HFFc6 (cell line): ENCODE measurements at regions not wholly inside any gene's neighbourhood (a gene's known extent, or its start where the extent isn't known, plus 50 kb on each side); places are given as distances from the start of the nearest gene placed in this dataset.

Experiments
- DNase-seq: peaks from one replicate; pipeline ENCODE4 v3.0.0-alpha.2; 2018
- H3K27ac Mint-ChIP-seq: 2 replicates; pipeline ENCODE4 v1.8.0; 2020; ENCODE audit warnings: mild to moderate bottlenecking, mixed read lengths
- H3K27me3 Mint-ChIP-seq: 2 replicates; pipeline ENCODE4 v1.8.0; 2021; ENCODE audit warnings: mild to moderate bottlenecking, moderate library complexity, mixed read lengths; ENCODE audit not compliant: insufficient read depth
- H3K36me3 Mint-ChIP-seq: 2 replicates; pipeline ENCODE4 v1.8.0; 2021; ENCODE audit warnings: low read depth, mixed read lengths
- H3K4me1 Mint-ChIP-seq: 2 replicates; pipeline ENCODE4 v1.8.0; 2020; ENCODE audit warnings: low read depth, mixed read lengths
- H3K4me3 Mint-ChIP-seq: 2 replicates; pipeline ENCODE4 v1.8.0; 2020; ENCODE audit warnings: mild to moderate bottlenecking, moderate library complexity, mixed read lengths
- H3K9me3 Mint-ChIP-seq: 2 replicates; pipeline ENCODE4 v1.8.0; 2020; ENCODE audit warnings: mild to moderate bottlenecking, mixed read lengths
- CTCF ChIP-seq: fragments of 200-600 bp; sonication (generic); IDR thresholded peaks from 2 replicates; pipeline ENCODE4 v1.5.0; 2021; ENCODE audit warnings: antibody characterized with exemption, mild to moderate bottlenecking

GRCh38 chr1:172717722-172718465 lies 59.0 kb downstream of the FASLG start:
- no peak overlapping the region for H3K27ac Mint-ChIP-seq
- TF ChIP-seq CTCF, result no peak
- no peaks in the 10 kb centered on the region for H3K36me3 Mint-ChIP-seq
- peaks cover 38% of the 10 kb centered on the region for H3K4me1 Mint-ChIP-seq
- H3K9me3 Mint-ChIP-seq, result no peaks in the 10 kb centered on the region
- H3K27me3 Mint-ChIP-seq, result no peaks in the 10 kb centered on the region
- H3K4me3 Mint-ChIP-seq, result no peak overlapping the region
- DNase-seq, result no peak

GRCh38 chr1:172719066-172719627 lies 60.2 kb downstream of the FASLG start:
- no peak for TF ChIP-seq CTCF
- Mint-ChIP-seq H3K27ac (no peak overlapping the region), H3K36me3 (no peaks in the 10 kb centered on the region), H3K27me3 (no peaks in the 10 kb centered on the region), H3K9me3 (no peaks in the 10 kb centered on the region), H3K4me3 (peak overlapping the region; percentile 62; the same call in 1 of the 2 replicates), H3K4me1 (peaks cover 46% of the 10 kb centered on the region)
- DNase-seq, result no peak

- Mint-ChIP-seq H3K9me3 (no peaks in the 10 kb centered on the region), H3K27ac (peak overlapping the region; percentile 51; the same call in 1 of the 2 replicates), H3K4me1 (peaks cover 49% of the 10 kb centered on the region), H3K36me3 (no peaks in the 10 kb centered on the region), H3K4me3 (peak overlapping the region; percentile 62), H3K27me3 (no peaks in the 10 kb centered on the region)
- peak; percentile 95 for TF ChIP-seq CTCF
- DNase-seq, result peak; percentile 49
Measured at GRCh38 chr1:172719694-172720138, 60.8 kb downstream of the FASLG start.

GRCh38 chr1:172720339-172720738 lies 61.4 kb downstream of the FASLG start:
- Mint-ChIP-seq H3K9me3 (no peaks in the 10 kb centered on the region), H3K4me1 (peaks cover 53% of the 10 kb centered on the region)

GRCh38 chr1:172723251-172723650 lies 64.3 kb downstream of the FASLG start:
- Mint-ChIP-seq H3K4me1 (peaks cover 40% of the 10 kb centered on the region), H3K27ac (no peak overlapping the region), H3K9me3 (peaks cover 2% of the 10 kb centered on the region), H3K36me3 (peaks cover 5% of the 10 kb centered on the region; the same call in 1 of the 2 replicates), H3K4me3 (no peak overlapping the region), H3K27me3 (no peaks in the 10 kb centered on the region)
- TF ChIP-seq CTCF, result no peak
- DNase-seq, result no peak

More at GRCh38 chr1:172720339-172720738, 61.4 kb downstream of the FASLG start:
- no peak for DNase-seq
- Mint-ChIP-seq H3K36me3 (no peaks in the 10 kb centered on the region), H3K27me3 (no peaks in the 10 kb centered on the region), H3K27ac (no peak overlapping the region), H3K4me3 (no peak overlapping the region)
- TF ChIP-seq CTCF, result no peak
